ENCODE measurements at regions not wholly inside any gene's neighbourhood (a gene's known extent, or its start where the extent isn't known, plus 50 kb on each side); places are given as distances from the start of the nearest gene placed in this dataset.

DNA sequence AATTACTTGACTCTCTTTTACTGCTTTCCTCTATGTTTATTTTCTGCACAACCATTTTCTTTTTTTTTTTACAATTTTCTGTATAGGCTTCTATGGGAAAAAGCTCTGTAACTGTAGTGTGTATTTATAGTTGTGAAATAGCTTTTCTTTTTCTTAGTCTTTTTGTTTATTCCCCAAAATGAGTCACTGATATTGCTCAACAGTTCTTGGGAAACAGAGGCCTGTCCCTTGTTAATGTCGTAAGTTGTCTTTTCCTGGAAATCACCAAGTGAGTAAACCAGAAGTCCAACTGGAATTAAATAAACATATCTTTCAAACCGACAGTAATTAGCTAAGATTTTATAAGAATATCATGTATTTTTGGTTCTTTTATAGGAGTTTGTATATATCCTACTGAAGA, 325.1 kb upstream of the PRR16 start:
- no peak overlapping the region for H3K4me3 ChIP-seq (ENCODE audit: control insufficient read depth in 2 of 3, extremely low read depth in 1 of 3, insufficient read depth in 2 of 3, low read depth in 1 of 3, low read length in 3 of 3)
- no peak overlapping the region for H3K4me2 ChIP-seq (ENCODE audit: control insufficient read depth, extremely low read depth, insufficient read depth, low read depth, low read length)
- no peaks in the 10 kb centered on the region for H3K27me3 ChIP-seq (ENCODE audit: control insufficient read depth, extremely low read depth, insufficient read depth, low read length)
- no peaks in the 10 kb centered on the region for H3K36me3 ChIP-seq (ENCODE audit: control insufficient read depth in 2 of 2, extremely low read depth in 1 of 2, insufficient read depth in 2 of 2, low read length in 2 of 2)
- FAIRE-seq (no peak), DNase-seq (ENCODE audit: low read depth, low spot score) (no peak)
- H3K9me3 ChIP-seq (ENCODE audit: control insufficient read depth, low read depth, low read length) = no peaks in the 10 kb centered on the region
- dilution Hi-C loops (cut with MboI; ENCODE audit: extremely low pct_ligation_motif_present, low sequenced_read_pairs) = no loop called here
- no peaks in the 10 kb centered on the region for H4K20me1 ChIP-seq (ENCODE audit: control insufficient read depth, extremely low read depth, insufficient read depth, low read length)
- H3K9me1 ChIP-seq (ENCODE audit: control insufficient read depth, extremely low read depth, insufficient read depth, low read length) = no peaks in the 10 kb centered on the region
- TF ChIP-seq EZH2 (IDR thresholded peaks at IDR 0.05; ENCODE audit: low read length) (no peak), CTCF (optimal IDR thresholded peaks at IDR 0.05 in 1 of 3, IDR thresholded peaks at IDR 0.05 in 1 of 3, conservative IDR thresholded peaks at IDR 0.05 in 1 of 3; ENCODE audit: extremely low read depth in 1 of 3, insufficient read depth in 2 of 3, low read length in 3 of 3) (no peak)
- no peak overlapping the region for H3K9ac ChIP-seq (ENCODE audit: control insufficient read depth, extremely low read depth, insufficient read depth, low read length)
- no peak overlapping the region for H3K27ac ChIP-seq (ENCODE audit: control insufficient read depth, insufficient read depth, low read length)
- no peaks in the 10 kb centered on the region for H3K4me1 ChIP-seq (ENCODE audit: control insufficient read depth, extremely low read depth, insufficient read depth, low read length)
- no peak overlapping the region for H2AFZ ChIP-seq (ENCODE audit: control insufficient read depth, low read length)
- H3K79me2 ChIP-seq (ENCODE audit: control insufficient read depth, insufficient read depth, low read length) = no peaks in the 10 kb centered on the region

DNA sequence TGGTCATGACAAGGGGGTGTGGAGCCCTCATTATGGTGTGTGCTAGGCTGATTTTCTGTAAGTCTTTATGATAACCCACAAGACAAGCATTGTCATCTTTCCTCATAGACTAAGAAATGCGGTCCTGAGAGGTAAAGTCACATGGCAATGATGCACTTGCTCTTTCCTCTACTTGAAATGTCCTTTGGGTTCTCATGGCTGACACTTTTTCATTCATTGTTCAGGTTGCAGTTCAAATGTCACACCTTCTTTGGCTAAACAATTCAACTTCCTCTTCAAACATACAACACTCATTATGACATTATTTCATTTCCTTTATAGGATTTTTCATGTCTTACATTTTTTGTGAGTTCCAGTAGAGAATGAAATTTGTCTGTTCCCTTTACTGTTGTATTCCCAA, 323.6 kb upstream of the PRR16 start:
- Histone ChIP-seq H3K4me1 (ENCODE audit: control insufficient read depth, extremely low read depth, insufficient read depth, low read length) (no peaks in the 10 kb centered on the region), H3K27me3 (ENCODE audit: control insufficient read depth, extremely low read depth, insufficient read depth, low read length) (no peaks in the 10 kb centered on the region), H3K79me2 (ENCODE audit: control insufficient read depth, insufficient read depth, low read length) (no peaks in the 10 kb centered on the region), H3K9ac (ENCODE audit: control insufficient read depth, extremely low read depth, insufficient read depth, low read length) (no peak overlapping the region), H3K4me2 (ENCODE audit: control insufficient read depth, extremely low read depth, insufficient read depth, low read depth, low read length) (no peak overlapping the region), H3K4me3 (ENCODE audit: control insufficient read depth in 2 of 3, extremely low read depth in 1 of 3, insufficient read depth in 2 of 3, low read depth in 1 of 3, low read length in 3 of 3) (no peak overlapping the region), H3K27ac (ENCODE audit: control insufficient read depth, insufficient read depth, low read length) (no peak overlapping the region), H3K9me1 (ENCODE audit: control insufficient read depth, extremely low read depth, insufficient read depth, low read length) (no peaks in the 10 kb centered on the region), H3K9me3 (ENCODE audit: control insufficient read depth, low read depth, low read length) (no peaks in the 10 kb centered on the region), H3K36me3 (ENCODE audit: control insufficient read depth in 2 of 2, extremely low read depth in 1 of 2, insufficient read depth in 2 of 2, low read length in 2 of 2) (no peaks in the 10 kb centered on the region), H4K20me1 (ENCODE audit: control insufficient read depth, extremely low read depth, insufficient read depth, low read length) (no peaks in the 10 kb centered on the region), H2AFZ (ENCODE audit: control insufficient read depth, low read length) (no peak overlapping the region)
- dilution Hi-C loops (cut with MboI; ENCODE audit: extremely low pct_ligation_motif_present, low sequenced_read_pairs) = no loop called here
- FAIRE-seq (no peak), DNase-seq (ENCODE audit: low read depth, low spot score) (no peak)
- TF ChIP-seq CTCF (optimal IDR thresholded peaks at IDR 0.05 in 1 of 3, IDR thresholded peaks at IDR 0.05 in 1 of 3, conservative IDR thresholded peaks at IDR 0.05 in 1 of 3; ENCODE audit: extremely low read depth in 1 of 3, insufficient read depth in 2 of 3, low read length in 3 of 3) = no peak
- TF ChIP-seq EZH2 (IDR thresholded peaks at IDR 0.05; ENCODE audit: low read length) = no peak
